HEK293 (cell line): ENCODE measurements at regions not wholly inside any gene's neighbourhood (a gene's known extent, or its start where the extent isn't known, plus 50 kb on each side); places are given as distances from the start of the nearest gene placed in this dataset.

ENCODE experiments used
- CTCF ChIP-seq: fragments of 450-650 bp; formaldehyde crosslinking; IDR thresholded peaks from 2 replicates; pipeline ENCODE4 v1.5.1; 2016; ENCODE audit warnings: missing biosample characterization, missing genetic modification characterization
- GLIS2 ChIP-seq: fragments of 450-650 bp; formaldehyde crosslinking; IDR thresholded peaks from 2 replicates; pipeline ENCODE4 v1.5.1; 2016; ENCODE audit warnings: missing biosample characterization, missing genetic modification characterization
- REST ChIP-seq: fragments of 450-650 bp; formaldehyde crosslinking; IDR thresholded peaks from 2 replicates; pipeline ENCODE4 v1.5.1; 2016; ENCODE audit warnings: missing biosample characterization, missing genetic modification characterization
- YY1 ChIP-seq: fragments of 450-650 bp; formaldehyde crosslinking; IDR thresholded peaks from 2 replicates; pipeline ENCODE4 v1.5.1; 2018; ENCODE audit warnings: missing biosample characterization, missing genetic modification characterization
- ZBTB11 ChIP-seq: fragments of 450-650 bp; formaldehyde crosslinking; conservative IDR thresholded peaks from 2 replicates; pipeline ENCODE4 v1.5.1; 2016; ENCODE audit warnings: low read depth, missing biosample characterization, missing genetic modification characterization
- ZNF174 ChIP-seq: fragments of 450-650 bp; formaldehyde crosslinking; IDR thresholded peaks from 2 replicates; pipeline ENCODE4 v1.5.0; 2017; ENCODE audit warnings: missing biosample characterization, mild to moderate bottlenecking, missing genetic modification characterization
- ZNF184 ChIP-seq: fragments of 450-650 bp; IDR thresholded peaks from 2 replicates; pipeline ENCODE4 v1.5.1; 2018; ENCODE audit warnings: missing biosample characterization, mild to moderate bottlenecking, missing genetic modification characterization
- ZNF350 ChIP-seq: fragments of 450-650 bp; formaldehyde crosslinking; IDR thresholded peaks from 2 replicates; pipeline ENCODE4 v1.5.0; 2017; ENCODE audit warnings: missing biosample characterization, mild to moderate bottlenecking, missing genetic modification characterization
- ZNF510 ChIP-seq: fragments of 450-650 bp; formaldehyde crosslinking; IDR thresholded peaks from 2 replicates; pipeline ENCODE4 v1.5.1; 2018; ENCODE audit warnings: mild to moderate bottlenecking, missing genetic modification characterization, missing biosample characterization; ENCODE audit not compliant: insufficient replicate concordance
- ZNF513 ChIP-seq: fragments of 450-650 bp; IDR thresholded peaks from 2 replicates; pipeline ENCODE4 v1.5.1; 2018; ENCODE audit warnings: missing biosample characterization, missing genetic modification characterization
- ZNF629 ChIP-seq: fragments of 450-650 bp; formaldehyde crosslinking; IDR thresholded peaks from 2 replicates; pipeline ENCODE4 v1.5.1; 2017; ENCODE audit warnings: missing biosample characterization, missing genetic modification characterization
- ZNF701 ChIP-seq: fragments of 450-650 bp; formaldehyde crosslinking; IDR thresholded peaks from 2 replicates; pipeline ENCODE4 v1.5.1; 2016; ENCODE audit warnings: missing biosample characterization, missing genetic modification characterization
- TF ChIP-seq, protein P1 (sequence below): fragments of 450-650 bp; formaldehyde crosslinking; IDR thresholded peaks from 2 replicates; pipeline ENCODE4 v1.5.1; 2016; ENCODE audit warnings: missing biosample characterization, missing genetic modification characterization, borderline replicate concordance
- TF ChIP-seq, protein P2 (sequence below): IDR thresholded peaks from 2 replicates; pipeline ENCODE4 v1.6.1; 2011; ENCODE audit warnings: mild to moderate bottlenecking, low read depth, low read length, borderline replicate concordance

- no peak for TF ChIP-seq ZNF174
- no peak for TF ChIP-seq YY1 (tag by site-specific recombination)
- TF ChIP-seq CTCF (tag by site-specific recombination): no peak
- TF ChIP-seq ZNF350 (tag by site-specific recombination): no peak
- TF ChIP-seq, protein P1, sequence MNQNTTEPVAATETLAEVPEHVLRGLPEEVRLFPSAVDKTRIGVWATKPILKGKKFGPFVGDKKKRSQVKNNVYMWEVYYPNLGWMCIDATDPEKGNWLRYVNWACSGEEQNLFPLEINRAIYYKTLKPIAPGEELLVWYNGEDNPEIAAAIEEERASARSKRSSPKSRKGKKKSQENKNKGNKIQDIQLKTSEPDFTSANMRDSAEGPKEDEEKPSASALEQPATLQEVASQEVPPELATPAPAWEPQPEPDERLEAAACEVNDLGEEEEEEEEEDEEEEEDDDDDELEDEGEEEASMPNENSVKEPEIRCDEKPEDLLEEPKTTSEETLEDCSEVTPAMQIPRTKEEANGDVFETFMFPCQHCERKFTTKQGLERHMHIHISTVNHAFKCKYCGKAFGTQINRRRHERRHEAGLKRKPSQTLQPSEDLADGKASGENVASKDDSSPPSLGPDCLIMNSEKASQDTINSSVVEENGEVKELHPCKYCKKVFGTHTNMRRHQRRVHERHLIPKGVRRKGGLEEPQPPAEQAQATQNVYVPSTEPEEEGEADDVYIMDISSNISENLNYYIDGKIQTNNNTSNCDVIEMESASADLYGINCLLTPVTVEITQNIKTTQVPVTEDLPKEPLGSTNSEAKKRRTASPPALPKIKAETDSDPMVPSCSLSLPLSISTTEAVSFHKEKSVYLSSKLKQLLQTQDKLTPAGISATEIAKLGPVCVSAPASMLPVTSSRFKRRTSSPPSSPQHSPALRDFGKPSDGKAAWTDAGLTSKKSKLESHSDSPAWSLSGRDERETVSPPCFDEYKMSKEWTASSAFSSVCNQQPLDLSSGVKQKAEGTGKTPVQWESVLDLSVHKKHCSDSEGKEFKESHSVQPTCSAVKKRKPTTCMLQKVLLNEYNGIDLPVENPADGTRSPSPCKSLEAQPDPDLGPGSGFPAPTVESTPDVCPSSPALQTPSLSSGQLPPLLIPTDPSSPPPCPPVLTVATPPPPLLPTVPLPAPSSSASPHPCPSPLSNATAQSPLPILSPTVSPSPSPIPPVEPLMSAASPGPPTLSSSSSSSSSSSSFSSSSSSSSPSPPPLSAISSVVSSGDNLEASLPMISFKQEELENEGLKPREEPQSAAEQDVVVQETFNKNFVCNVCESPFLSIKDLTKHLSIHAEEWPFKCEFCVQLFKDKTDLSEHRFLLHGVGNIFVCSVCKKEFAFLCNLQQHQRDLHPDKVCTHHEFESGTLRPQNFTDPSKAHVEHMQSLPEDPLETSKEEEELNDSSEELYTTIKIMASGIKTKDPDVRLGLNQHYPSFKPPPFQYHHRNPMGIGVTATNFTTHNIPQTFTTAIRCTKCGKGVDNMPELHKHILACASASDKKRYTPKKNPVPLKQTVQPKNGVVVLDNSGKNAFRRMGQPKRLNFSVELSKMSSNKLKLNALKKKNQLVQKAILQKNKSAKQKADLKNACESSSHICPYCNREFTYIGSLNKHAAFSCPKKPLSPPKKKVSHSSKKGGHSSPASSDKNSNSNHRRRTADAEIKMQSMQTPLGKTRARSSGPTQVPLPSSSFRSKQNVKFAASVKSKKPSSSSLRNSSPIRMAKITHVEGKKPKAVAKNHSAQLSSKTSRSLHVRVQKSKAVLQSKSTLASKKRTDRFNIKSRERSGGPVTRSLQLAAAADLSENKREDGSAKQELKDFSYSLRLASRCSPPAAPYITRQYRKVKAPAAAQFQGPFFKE: no peak
- no peak for TF ChIP-seq ZBTB11 (tag by site-specific recombination)
- no peak for TF ChIP-seq ZNF510 (tag by site-specific recombination)
- TF ChIP-seq GLIS2 (tag by site-specific recombination): no peak
- TF ChIP-seq ZNF184: no peak
- TF ChIP-seq REST (tag by site-specific recombination): no peak
- TF ChIP-seq ZNF513 (tag by site-specific recombination): no peak
- TF ChIP-seq ZNF629 (tag by site-specific recombination): no peak
- TF ChIP-seq ZNF701 (tag by site-specific recombination): no peak
- TF ChIP-seq, protein P2, sequence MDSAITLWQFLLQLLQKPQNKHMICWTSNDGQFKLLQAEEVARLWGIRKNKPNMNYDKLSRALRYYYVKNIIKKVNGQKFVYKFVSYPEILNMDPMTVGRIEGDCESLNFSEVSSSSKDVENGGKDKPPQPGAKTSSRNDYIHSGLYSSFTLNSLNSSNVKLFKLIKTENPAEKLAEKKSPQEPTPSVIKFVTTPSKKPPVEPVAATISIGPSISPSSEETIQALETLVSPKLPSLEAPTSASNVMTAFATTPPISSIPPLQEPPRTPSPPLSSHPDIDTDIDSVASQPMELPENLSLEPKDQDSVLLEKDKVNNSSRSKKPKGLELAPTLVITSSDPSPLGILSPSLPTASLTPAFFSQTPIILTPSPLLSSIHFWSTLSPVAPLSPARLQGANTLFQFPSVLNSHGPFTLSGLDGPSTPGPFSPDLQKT: no peak
Observed at GRCh38 chrX:144388738-144389137, 504.9 kb downstream of the UBE2NL start.
